ENCODE measurements at regions not wholly inside any gene's neighbourhood (a gene's known extent, or its start where the extent isn't known, plus 50 kb on each side); places are given as distances from the start of the nearest gene placed in this dataset.

GRCh38 chr1:60983701-60984061, 98.7 kb upstream of the NFIA start:
- DNase-seq (ENCODE audit: low spot score), result no peak
- no peak for TF ChIP-seq CTCF (IDR thresholded peaks at IDR 0.05; ENCODE audit: extremely low read depth, missing control alignments)

GRCh38 chr1:60982539-60982938, 99.8 kb upstream of the NFIA start:
- TF ChIP-seq CTCF (IDR thresholded peaks at IDR 0.05; ENCODE audit: extremely low read depth, missing control alignments), result no peak
- DNase-seq (ENCODE audit: low spot score), result no peak

- TF ChIP-seq CTCF (IDR thresholded peaks at IDR 0.05; ENCODE audit: extremely low read depth, missing control alignments), result no peak
- no peak for DNase-seq (ENCODE audit: low spot score)
Measured at GRCh38 chr1:60981357-60981756, 101.0 kb upstream of the NFIA start.

- peak; percentile 21 for TF ChIP-seq CTCF (IDR thresholded peaks at IDR 0.05; ENCODE audit: extremely low read depth, missing control alignments)
- DNase-seq (ENCODE audit: low spot score), result peak; percentile 25
Measured at GRCh38 chr1:60978421-60979357, 103.7 kb upstream of the NFIA start.

GRCh38 chr1:60977661-60978060, 104.7 kb upstream of the NFIA start:
- TF ChIP-seq CTCF (IDR thresholded peaks at IDR 0.05; ENCODE audit: extremely low read depth, missing control alignments), result no peak
- DNase-seq (ENCODE audit: low spot score), result no peak

- DNase-seq (ENCODE audit: low spot score), result no peak
- no peak for TF ChIP-seq CTCF (IDR thresholded peaks at IDR 0.05; ENCODE audit: extremely low read depth, missing control alignments)
Measured at GRCh38 chr1:60974524-60975372, 107.6 kb upstream of the NFIA start.

- no peak for TF ChIP-seq CTCF (IDR thresholded peaks at IDR 0.05; ENCODE audit: extremely low read depth, missing control alignments)
Measured at GRCh38 chr1:60973668-60974067, 108.7 kb upstream of the NFIA start.

More at GRCh38 chr1:60973668-60974067, 108.7 kb upstream of the NFIA start:
- no peak for DNase-seq (ENCODE audit: low spot score)
